ENCODE measurements at regions not wholly inside any gene's neighbourhood (a gene's known extent, or its start where the extent isn't known, plus 50 kb on each side); places are given as distances from the start of the nearest gene placed in this dataset.

DNA sequence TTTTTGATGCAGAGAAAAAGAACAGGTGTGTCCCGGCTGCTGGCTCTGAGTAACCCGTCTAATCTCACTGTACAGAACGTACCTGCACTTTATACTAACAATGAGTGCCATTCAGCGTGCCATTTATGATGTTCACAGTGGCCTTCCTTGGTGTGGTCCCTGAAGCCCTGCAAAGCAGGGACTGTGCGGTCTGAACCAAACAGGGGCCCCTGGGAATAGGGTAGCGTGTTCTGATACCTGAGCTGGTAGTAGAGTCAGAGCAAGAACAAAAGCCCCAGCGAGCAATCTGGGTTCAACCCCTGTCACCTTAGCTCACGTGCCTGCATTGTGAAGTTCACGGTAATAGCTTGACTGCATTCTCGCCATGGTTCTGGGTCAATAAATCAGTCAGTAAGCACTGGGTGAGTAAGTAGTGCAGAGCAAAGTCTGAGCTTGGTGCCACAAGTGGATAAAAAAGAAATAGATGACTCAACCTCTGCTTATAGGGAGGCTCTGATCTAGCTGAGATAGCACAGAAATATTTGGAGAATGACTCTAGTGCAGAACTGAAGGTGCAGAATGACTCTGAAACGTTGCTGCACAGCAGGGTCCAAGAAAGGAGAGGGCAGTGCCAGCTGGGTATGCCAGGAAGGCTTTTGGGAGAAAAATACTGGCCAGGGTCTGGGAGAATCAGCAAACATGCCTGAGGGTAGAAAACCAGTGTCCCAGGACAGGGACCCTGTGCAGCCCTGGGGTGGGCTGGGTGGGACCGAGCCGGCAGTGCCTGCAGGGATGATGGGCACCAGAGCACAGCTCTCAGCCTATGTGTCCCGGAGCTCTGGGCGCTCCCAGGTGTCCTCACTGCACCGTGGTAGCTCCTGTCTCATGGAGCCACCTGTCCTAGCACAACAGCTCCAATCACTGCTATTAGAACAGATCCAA lies 125.9 kb downstream of the RHOU start (continued):
- TF ChIP-seq, protein P1, sequence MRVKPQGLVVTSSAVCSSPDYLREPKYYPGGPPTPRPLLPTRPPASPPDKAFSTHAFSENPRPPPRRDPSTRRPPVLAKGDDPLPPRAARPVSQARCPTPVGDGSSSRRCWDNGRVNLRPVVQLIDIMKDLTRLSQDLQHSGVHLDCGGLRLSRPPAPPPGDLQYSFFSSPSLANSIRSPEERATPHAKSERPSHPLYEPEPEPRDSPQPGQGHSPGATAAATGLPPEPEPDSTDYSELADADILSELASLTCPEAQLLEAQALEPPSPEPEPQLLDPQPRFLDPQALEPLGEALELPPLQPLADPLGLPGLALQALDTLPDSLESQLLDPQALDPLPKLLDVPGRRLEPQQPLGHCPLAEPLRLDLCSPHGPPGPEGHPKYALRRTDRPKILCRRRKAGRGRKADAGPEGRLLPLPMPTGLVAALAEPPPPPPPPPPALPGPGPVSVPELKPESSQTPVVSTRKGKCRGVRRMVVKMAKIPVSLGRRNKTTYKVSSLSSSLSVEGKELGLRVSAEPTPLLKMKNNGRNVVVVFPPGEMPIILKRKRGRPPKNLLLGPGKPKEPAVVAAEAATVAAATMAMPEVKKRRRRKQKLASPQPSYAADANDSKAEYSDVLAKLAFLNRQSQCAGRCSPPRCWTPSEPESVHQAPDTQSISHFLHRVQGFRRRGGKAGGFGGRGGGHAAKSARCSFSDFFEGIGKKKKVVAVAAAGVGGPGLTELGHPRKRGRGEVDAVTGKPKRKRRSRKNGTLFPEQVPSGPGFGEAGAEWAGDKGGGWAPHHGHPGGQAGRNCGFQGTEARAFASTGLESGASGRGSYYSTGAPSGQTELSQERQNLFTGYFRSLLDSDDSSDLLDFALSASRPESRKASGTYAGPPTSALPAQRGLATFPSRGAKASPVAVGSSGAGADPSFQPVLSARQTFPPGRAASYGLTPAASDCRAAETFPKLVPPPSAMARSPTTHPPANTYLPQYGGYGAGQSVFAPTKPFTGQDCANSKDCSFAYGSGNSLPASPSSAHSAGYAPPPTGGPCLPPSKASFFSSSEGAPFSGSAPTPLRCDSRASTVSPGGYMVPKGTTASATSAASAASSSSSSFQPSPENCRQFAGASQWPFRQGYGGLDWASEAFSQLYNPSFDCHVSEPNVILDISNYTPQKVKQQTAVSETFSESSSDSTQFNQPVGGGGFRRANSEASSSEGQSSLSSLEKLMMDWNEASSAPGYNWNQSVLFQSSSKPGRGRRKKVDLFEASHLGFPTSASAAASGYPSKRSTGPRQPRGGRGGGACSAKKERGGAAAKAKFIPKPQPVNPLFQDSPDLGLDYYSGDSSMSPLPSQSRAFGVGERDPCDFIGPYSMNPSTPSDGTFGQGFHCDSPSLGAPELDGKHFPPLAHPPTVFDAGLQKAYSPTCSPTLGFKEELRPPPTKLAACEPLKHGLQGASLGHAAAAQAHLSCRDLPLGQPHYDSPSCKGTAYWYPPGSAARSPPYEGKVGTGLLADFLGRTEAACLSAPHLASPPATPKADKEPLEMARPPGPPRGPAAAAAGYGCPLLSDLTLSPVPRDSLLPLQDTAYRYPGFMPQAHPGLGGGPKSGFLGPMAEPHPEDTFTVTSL (CRISPR knock-in tag; IDR thresholded peaks at IDR 0.05; ENCODE audit: borderline replicate concordance) = peak; percentile 94; the same call in 1 of the 2 replicates
- TF ChIP-seq, protein P2, sequence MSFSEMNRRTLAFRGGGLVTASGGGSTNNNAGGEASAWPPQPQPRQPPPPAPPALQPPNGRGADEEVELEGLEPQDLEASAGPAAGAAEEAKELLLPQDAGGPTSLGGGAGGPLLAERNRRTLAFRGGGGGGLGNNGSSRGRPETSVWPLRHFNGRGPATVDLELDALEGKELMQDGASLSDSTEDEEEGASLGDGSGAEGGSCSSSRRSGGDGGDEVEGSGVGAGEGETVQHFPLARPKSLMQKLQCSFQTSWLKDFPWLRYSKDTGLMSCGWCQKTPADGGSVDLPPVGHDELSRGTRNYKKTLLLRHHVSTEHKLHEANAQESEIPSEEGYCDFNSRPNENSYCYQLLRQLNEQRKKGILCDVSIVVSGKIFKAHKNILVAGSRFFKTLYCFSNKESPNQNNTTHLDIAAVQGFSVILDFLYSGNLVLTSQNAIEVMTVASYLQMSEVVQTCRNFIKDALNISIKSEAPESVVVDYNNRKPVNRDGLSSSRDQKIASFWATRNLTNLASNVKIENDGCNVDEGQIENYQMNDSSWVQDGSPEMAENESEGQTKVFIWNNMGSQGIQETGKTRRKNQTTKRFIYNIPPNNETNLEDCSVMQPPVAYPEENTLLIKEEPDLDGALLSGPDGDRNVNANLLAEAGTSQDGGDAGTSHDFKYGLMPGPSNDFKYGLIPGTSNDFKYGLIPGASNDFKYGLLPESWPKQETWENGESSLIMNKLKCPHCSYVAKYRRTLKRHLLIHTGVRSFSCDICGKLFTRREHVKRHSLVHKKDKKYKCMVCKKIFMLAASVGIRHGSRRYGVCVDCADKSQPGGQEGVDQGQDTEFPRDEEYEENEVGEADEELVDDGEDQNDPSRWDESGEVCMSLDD (CRISPR knock-in tag; IDR thresholded peaks at IDR 0.05; ENCODE audit: borderline replicate concordance) = no peak
- TF ChIP-seq ZNF644 (CRISPR knock-in tag; IDR thresholded peaks at IDR 0.05; ENCODE audit: low read depth) (peak; percentile 88), RORA (CRISPR knock-in tag; IDR thresholded peaks at IDR 0.05) (no peak), NFYB (CRISPR knock-in tag; IDR thresholded peaks at IDR 0.05) (no peak), TBL1XR1 (IDR thresholded peaks at IDR 0.05; ENCODE audit: borderline replicate concordance, low read length, partially characterized antibody) (peak; percentile 96), KLF6 (CRISPR knock-in tag; IDR thresholded peaks at IDR 0.05) (no peak), ZNF331 (CRISPR knock-in tag; IDR thresholded peaks at IDR 0.05) (peak; percentile 64; the same call in 1 of the 2 replicates)
- TF ChIP-seq, protein P3, sequence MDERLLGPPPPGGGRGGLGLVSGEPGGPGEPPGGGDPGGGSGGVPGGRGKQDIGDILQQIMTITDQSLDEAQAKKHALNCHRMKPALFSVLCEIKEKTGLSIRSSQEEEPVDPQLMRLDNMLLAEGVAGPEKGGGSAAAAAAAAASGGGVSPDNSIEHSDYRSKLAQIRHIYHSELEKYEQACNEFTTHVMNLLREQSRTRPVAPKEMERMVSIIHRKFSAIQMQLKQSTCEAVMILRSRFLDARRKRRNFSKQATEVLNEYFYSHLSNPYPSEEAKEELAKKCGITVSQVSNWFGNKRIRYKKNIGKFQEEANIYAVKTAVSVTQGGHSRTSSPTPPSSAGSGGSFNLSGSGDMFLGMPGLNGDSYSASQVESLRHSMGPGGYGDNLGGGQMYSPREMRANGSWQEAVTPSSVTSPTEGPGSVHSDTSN (CRISPR knock-in tag; IDR thresholded peaks at IDR 0.05) = 0 out of 2 replicates have a peak, but pooled peaks have one; percentile 37
- TF ChIP-seq, protein P4, sequence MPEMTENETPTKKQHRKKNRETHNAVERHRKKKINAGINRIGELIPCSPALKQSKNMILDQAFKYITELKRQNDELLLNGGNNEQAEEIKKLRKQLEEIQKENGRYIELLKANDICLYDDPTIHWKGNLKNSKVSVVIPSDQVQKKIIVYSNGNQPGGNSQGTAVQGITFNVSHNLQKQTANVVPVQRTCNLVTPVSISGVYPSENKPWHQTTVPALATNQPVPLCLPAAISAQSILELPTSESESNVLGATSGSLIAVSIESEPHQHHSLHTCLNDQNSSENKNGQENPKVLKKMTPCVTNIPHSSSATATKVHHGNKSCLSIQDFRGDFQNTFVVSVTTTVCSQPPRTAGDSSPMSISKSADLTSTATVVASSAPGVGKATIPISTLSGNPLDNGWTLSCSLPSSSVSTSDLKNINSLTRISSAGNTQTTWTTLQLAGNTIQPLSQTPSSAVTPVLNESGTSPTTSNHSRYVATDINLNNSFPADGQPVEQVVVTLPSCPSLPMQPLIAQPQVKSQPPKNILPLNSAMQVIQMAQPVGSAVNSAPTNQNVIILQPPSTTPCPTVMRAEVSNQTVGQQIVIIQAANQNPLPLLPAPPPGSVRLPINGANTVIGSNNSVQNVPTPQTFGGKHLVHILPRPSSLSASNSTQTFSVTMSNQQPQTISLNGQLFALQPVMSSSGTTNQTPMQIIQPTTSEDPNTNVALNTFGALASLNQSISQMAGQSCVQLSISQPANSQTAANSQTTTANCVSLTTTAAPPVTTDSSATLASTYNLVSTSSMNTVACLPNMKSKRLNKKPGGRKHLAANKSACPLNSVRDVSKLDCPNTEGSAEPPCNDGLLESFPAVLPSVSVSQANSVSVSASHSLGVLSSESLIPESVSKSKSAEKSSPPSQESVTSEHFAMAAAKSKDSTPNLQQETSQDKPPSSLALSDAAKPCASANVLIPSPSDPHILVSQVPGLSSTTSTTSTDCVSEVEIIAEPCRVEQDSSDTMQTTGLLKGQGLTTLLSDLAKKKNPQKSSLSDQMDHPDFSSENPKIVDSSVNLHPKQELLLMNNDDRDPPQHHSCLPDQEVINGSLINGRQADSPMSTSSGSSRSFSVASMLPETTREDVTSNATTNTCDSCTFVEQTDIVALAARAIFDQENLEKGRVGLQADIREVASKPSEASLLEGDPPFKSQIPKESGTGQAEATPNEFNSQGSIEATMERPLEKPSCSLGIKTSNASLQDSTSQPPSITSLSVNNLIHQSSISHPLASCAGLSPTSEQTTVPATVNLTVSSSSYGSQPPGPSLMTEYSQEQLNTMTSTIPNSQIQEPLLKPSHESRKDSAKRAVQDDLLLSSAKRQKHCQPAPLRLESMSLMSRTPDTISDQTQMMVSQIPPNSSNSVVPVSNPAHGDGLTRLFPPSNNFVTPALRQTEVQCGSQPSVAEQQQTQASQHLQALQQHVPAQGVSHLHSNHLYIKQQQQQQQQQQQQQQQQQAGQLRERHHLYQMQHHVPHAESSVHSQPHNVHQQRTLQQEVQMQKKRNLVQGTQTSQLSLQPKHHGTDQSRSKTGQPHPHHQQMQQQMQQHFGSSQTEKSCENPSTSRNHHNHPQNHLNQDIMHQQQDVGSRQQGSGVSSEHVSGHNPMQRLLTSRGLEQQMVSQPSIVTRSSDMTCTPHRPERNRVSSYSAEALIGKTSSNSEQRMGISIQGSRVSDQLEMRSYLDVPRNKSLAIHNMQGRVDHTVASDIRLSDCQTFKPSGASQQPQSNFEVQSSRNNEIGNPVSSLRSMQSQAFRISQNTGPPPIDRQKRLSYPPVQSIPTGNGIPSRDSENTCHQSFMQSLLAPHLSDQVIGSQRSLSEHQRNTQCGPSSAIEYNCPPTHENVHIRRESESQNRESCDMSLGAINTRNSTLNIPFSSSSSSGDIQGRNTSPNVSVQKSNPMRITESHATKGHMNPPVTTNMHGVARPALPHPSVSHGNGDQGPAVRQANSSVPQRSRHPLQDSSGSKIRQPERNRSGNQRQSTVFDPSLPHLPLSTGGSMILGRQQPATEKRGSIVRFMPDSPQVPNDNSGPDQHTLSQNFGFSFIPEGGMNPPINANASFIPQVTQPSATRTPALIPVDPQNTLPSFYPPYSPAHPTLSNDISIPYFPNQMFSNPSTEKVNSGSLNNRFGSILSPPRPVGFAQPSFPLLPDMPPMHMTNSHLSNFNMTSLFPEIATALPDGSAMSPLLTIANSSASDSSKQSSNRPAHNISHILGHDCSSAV (CRISPR knock-in tag; IDR thresholded peaks at IDR 0.05; ENCODE audit: borderline replicate concordance) = no peak

All from HepG2 (cell line).